Loucy (cell line): ENCODE measurements at regions not wholly inside any gene's neighbourhood (a gene's known extent, or its start where the extent isn't known, plus 50 kb on each side); places are given as distances from the start of the nearest gene placed in this dataset.

Source experiments
- CTCF ChIP-seq: fragments of 200-600 bp; sonication (generic); conservative IDR thresholded peaks from 2 replicates; pipeline ENCODE4 v1.5.1; 2014; ENCODE audit warnings: mild to moderate bottlenecking, antibody characterized with exemption, low read length
- EZH2phosphoT487 ChIP-seq: fragments of 200-600 bp; IDR thresholded peaks from 2 replicates; pipeline ENCODE4 v1.6.1; 2018; ENCODE audit warnings: antibody characterized with exemption, mild to moderate bottlenecking, moderate library complexity, borderline replicate concordance

GRCh38 chr14:84770030-84770429 lies 759.9 kb upstream of the FLRT2 start:
- TF ChIP-seq CTCF (no peak), EZH2phosphoT487 (no peak)
